ENCODE measurements at regions not wholly inside any gene's neighbourhood (a gene's known extent, or its start where the extent isn't known, plus 50 kb on each side); places are given as distances from the start of the nearest gene placed in this dataset.

DNA sequence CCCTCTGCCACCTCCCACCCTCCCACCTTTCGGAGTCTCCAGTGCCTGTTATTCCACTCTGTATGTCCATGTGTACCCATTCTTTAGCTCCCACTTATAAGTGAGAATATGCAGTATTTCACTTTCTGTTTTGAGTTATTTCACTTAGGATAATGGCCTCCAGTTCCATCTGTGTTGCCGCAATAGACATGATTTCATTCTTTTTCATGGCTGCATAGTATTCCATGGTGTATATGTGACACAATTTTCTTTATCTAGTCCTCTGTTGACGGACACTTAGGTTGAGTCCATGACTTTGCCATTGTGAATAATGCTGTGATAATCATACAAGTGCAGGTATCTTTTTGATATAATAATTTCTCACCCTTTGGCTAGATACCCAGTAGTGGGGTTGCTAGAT is 91.0 kb upstream of the UBE3A start:
- TF ChIP-seq, protein P1, sequence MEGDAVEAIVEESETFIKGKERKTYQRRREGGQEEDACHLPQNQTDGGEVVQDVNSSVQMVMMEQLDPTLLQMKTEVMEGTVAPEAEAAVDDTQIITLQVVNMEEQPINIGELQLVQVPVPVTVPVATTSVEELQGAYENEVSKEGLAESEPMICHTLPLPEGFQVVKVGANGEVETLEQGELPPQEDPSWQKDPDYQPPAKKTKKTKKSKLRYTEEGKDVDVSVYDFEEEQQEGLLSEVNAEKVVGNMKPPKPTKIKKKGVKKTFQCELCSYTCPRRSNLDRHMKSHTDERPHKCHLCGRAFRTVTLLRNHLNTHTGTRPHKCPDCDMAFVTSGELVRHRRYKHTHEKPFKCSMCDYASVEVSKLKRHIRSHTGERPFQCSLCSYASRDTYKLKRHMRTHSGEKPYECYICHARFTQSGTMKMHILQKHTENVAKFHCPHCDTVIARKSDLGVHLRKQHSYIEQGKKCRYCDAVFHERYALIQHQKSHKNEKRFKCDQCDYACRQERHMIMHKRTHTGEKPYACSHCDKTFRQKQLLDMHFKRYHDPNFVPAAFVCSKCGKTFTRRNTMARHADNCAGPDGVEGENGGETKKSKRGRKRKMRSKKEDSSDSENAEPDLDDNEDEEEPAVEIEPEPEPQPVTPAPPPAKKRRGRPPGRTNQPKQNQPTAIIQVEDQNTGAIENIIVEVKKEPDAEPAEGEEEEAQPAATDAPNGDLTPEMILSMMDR (conservative IDR thresholded peaks at IDR 0.05; ENCODE audit: low read depth, low read length) = no peak
- TF ChIP-seq EZH2 (IDR thresholded peaks at IDR 0.05; ENCODE audit: low read length, unreplicated experiment) = no peak

All from PC-3 (cell line).